Hippocampal formation (tissue), 2 donors: ENCODE measurements at regions not wholly inside any gene's neighbourhood (a gene's known extent, or its start where the extent isn't known, plus 50 kb on each side); places are given as distances from the start of the nearest gene placed in this dataset.
"Not testable (repeated sequence)": the region's sequence is repeated elsewhere in the genome, so short reads cannot be mapped to it uniquely, and the experiment has no call there.

Source experiments
- DNase-seq, 2 donors: peaks; one replicate each; lab custom pipeline; 2025; lab: John Stamatoyannopoulos, UW

GRCh38 chr6:9020001-9020400 is 584.7 kb upstream of the SLC35B3 start:
- no peak for DNase-seq

- DNase-seq: no peak
These were observed 574.6 kb upstream of the SLC35B3 start for GRCh38 chr6:9009931-9010330.

GRCh38 chr6:9007027-9007426 is 571.7 kb upstream of the SLC35B3 start:
- DNase-seq: no peak

GRCh38 chr6:9002833-9003232 is 567.5 kb upstream of the SLC35B3 start:
- no peak for DNase-seq

- DNase-seq: no peak
These were observed 559.8 kb upstream of the SLC35B3 start for GRCh38 chr6:8995156-8995555.

GRCh38 chr6:8993111-8993510 is 557.8 kb upstream of the SLC35B3 start:
- DNase-seq: no peak

GRCh38 chr6:8991844-8992243 is 556.5 kb upstream of the SLC35B3 start:
- no peak for DNase-seq

- DNase-seq: no peak
These were observed 554.7 kb upstream of the SLC35B3 start for GRCh38 chr6:8990075-8990474.

- peak; percentile 56 to 57 for DNase-seq
These were observed 547.9 kb upstream of the SLC35B3 start for GRCh38 chr6:8983202-8983688.

- no peak for DNase-seq
These were observed 547.3 kb upstream of the SLC35B3 start for GRCh38 chr6:8982668-8983067.

- DNase-seq: no peak
These were observed 538.0 kb upstream of the SLC35B3 start for GRCh38 chr6:8973395-8973794.

GRCh38 chr6:8969747-8970146 is 534.4 kb upstream of the SLC35B3 start:
- DNase-seq: no peak

GRCh38 chr6:8958894-8959511 is 523.7 kb upstream of the SLC35B3 start:
- no peak for DNase-seq

GRCh38 chr6:8953310-8953709 is 518.0 kb upstream of the SLC35B3 start:
- no peak for DNase-seq

GRCh38 chr6:8948733-8949132 is 513.4 kb upstream of the SLC35B3 start:
- DNase-seq: no peak

- DNase-seq: no peak
These were observed 512.6 kb upstream of the SLC35B3 start for GRCh38 chr6:8947900-8948299.

GRCh38 chr6:8944548-8944947 is 509.2 kb upstream of the SLC35B3 start:
- DNase-seq: no peak

GRCh38 chr6:8943073-8943472 is 507.7 kb upstream of the SLC35B3 start:
- no peak for DNase-seq

- DNase-seq: no peak
These were observed 506.2 kb upstream of the SLC35B3 start for GRCh38 chr6:8941577-8941976.

- DNase-seq: no peak
These were observed 505.0 kb upstream of the SLC35B3 start for GRCh38 chr6:8940356-8940755.

- DNase-seq: no peak
These were observed 504.3 kb upstream of the SLC35B3 start for GRCh38 chr6:8939615-8940014.

GRCh38 chr6:8934318-8934717 is 499.0 kb upstream of the SLC35B3 start:
- DNase-seq: no peak

GRCh38 chr6:8930009-8930408 is 494.7 kb upstream of the SLC35B3 start:
- no peak for DNase-seq

GRCh38 chr6:8920244-8920643 is 484.9 kb upstream of the SLC35B3 start:
- DNase-seq: not testable (repeated sequence)
